ENCODE measurements at regions not wholly inside any gene's neighbourhood (a gene's known extent, or its start where the extent isn't known, plus 50 kb on each side); places are given as distances from the start of the nearest gene placed in this dataset.
"Not testable (repeated sequence)": the region's sequence is repeated elsewhere in the genome, so short reads cannot be mapped to it uniquely, and the experiment has no call there.

DNA sequence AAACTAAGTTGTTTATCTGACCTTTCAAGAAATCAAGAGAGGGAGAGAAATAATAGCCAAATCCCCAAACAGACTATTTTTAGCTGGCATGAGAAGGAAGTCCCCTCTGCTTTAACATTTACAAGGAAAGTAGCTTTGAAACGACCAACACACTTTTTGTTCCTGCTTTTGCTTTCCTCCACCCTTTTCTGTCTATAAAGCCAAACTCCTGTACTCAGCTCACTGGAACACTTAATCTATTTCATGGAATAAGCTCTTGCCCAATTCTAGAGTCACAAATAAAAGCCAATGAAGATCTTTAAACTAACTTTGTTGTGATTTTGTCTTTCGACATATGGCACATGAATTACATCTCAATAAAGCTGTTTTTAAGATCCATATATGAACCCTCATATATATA, 86.8 kb upstream of the CCDC71L start:
- DNase-seq (ENCODE audit: low read depth in 1 of 2, low spot score in 1 of 2), result no peak

GRCh38 chr7:106749165-106749564, 88.2 kb upstream of the CCDC71L start:
- no peak for DNase-seq (ENCODE audit: low read depth in 1 of 2, low spot score in 1 of 2)

DNA sequence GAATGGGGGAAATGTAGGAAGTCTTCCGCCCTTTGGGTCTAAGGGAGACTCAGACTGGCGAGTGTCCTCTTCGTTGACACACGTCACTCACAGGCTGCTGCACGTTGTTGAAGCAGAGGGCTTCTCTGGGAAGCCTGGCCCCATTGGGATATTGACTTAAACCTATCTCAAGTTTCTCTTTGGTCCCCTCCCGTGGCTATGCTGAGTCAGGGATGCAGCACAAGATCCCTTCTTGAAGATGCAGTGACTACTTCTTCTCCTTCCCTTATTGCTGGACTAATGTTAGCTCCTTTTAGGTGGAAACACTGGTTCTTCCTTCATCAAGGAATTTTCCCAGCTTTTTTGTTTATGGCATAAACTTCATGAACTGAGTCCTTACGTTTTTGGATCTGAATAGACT, 89.8 kb upstream of the CCDC71L start:
- no peak for DNase-seq (ENCODE audit: low read depth in 1 of 2, low spot score in 1 of 2)

- no peak for DNase-seq (ENCODE audit: low read depth in 1 of 2, low spot score in 1 of 2)
These were observed 91.4 kb upstream of the CCDC71L start for GRCh38 chr7:106752367-106752766.

- DNase-seq (ENCODE audit: low read depth in 1 of 2, low spot score in 1 of 2), result not testable (repeated sequence)
These were observed 94.1 kb upstream of the CCDC71L start for GRCh38 chr7:106755024-106755423.

DNA sequence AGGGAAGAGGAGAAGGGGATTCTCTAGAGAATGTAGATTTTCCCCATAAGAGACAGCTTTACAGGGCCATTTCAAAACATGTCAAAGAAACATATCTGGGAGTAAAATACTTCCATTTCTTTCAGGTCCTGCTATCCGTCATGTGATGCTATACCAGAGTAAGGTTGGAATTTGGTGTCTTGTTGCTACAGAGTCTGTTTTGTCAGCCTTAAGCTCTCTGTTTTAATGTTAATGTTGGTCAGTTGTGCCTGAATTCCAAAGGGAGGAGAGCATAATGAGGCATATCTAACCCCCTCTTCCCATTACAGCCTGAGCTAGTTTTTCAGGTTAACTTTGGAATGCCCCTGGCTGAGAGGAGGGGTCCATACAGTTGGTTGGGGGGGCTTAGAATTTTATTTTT, 94.7 kb upstream of the CCDC71L start:
- DNase-seq (ENCODE audit: low read depth in 1 of 2, low spot score in 1 of 2), result no peak

DNA sequence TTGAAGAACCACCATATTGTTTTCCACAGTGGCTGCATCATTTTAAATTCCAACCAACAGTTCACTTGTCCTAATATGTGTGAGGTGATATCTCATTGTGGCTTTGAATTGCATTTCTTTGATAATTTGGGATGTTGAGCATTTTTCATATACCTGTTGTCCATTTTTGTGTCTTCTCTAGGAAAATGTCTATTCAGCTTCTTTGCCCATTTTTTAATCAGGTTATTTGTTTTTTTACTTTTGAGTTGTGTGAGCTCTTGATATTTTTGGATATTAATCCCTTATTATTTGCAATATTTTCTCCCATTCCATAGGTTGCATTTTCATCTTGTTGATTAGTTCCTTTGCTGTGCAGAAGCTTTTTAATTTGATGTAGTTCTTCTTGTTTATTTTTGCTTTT, 95.1 kb upstream of the CCDC71L start:
- DNase-seq (ENCODE audit: low read depth in 1 of 2, low spot score in 1 of 2), result no peak

DNA sequence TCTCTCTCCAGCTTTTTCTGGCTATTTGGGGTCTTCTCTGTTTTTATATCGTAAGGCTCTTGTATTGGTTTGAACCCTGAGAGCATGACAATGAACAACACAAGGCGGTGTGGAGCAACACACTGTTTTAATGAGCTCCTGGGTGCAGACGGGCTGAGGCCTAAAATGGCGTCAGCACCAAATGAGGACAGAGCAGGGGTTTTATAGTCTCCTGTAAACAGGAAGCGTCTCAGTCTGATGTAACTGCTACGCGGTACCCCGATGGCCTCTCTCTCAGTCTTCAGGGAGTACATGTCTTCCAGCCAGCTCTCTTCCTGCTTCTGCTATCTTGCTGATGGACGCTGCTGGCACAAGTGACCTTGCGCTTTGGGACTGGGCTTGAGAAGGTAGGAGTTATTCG, 95.9 kb upstream of the CCDC71L start:
- no peak for DNase-seq (ENCODE audit: low read depth in 1 of 2, low spot score in 1 of 2)

- DNase-seq (ENCODE audit: low read depth in 1 of 2, low spot score in 1 of 2), result no peak
These were observed 96.9 kb upstream of the CCDC71L start for GRCh38 chr7:106757846-106758245.

DNA sequence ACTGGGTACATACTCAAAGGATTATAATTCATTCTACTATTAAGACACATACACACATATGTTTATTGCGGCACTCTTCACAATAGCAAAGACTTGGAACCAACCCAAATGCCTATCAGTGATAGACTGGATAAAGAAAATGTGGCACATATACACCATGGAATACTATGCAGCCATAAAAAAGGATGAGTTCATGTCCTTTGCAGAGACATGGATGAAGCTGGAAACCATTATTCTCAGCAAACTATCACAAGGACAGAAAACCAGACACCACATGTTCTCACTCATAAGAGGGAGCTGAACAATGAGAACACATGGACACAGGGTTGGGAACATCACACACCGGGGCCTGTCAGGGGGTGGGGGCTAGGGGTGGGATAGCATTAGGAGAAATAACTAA, 101.9 kb upstream of the CCDC71L start:
- not testable (repeated sequence) for DNase-seq (ENCODE audit: low read depth in 1 of 2, low spot score in 1 of 2)

- no peak for DNase-seq (ENCODE audit: low read depth in 1 of 2, low spot score in 1 of 2)
These were observed 101.4 kb upstream of the PIK3CG start for GRCh38 chr7:106763717-106764116.

- no peak for DNase-seq (ENCODE audit: low read depth in 1 of 2, low spot score in 1 of 2)
These were observed 99.2 kb upstream of the PIK3CG start for GRCh38 chr7:106765727-106766355.

GRCh38 chr7:106766551-106766950, 98.5 kb upstream of the PIK3CG start:
- no peak for DNase-seq (ENCODE audit: low read depth in 1 of 2, low spot score in 1 of 2)

DNA sequence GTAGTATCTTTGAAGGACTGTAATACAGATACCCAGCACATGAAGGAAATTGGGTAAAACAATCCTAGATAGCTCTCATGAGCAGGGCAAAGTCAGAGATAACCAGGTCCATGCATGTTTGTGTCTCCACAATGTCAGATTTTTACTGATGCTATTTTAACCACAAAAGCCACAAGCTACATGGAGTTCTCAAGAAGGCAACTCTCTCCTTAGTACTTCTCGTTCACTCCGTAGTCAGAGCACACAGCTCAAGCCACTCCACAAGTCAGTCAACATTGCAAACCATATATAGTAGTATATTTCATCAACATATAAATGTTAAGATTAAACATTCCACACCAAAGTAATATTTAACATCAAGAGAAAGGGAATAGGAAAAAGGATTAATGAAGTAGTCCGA, 98.0 kb upstream of the PIK3CG start:
- no peak for DNase-seq (ENCODE audit: low read depth in 1 of 2, low spot score in 1 of 2)

DNA sequence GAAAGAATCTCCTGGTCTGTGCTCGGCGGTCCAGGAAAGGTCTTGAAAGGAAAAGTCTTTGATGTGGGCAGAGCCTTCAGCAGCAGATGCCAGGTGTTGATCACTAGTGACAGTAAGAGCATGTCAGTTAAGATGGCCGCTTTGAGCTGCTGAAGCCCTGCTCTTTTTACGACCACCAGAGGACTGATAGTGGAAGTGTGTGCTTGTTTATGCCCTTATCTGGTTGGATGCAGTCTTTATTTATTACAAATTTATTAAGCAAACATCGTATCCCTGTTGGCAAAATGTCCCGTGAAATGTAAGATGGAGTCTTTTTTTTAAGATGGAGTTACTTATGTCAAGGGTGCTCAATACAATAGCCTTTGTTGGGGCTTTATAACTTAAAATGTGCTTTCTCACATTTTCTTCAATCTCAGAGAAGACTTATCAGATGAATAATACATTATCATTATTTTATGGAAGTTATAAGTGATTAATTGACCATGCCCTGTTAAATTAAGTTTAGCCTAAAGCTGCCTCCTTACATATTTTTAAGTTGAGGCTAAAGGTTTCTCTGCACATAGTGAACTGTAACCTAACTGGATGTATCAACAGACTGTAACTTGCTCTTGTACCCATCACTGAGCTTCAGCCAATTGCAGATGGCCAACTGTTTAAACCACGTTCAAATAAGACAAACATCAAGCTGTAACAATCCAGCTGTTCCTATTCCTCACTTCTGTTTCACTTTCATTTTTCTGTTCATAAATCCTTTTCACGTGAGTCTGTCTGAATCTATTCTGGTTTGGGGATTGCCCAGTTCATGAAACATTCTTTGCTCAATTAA, 97.4 kb upstream of the PIK3CG start:
- DNase-seq (ENCODE audit: low read depth in 1 of 2, low spot score in 1 of 2), result no peak

DNA sequence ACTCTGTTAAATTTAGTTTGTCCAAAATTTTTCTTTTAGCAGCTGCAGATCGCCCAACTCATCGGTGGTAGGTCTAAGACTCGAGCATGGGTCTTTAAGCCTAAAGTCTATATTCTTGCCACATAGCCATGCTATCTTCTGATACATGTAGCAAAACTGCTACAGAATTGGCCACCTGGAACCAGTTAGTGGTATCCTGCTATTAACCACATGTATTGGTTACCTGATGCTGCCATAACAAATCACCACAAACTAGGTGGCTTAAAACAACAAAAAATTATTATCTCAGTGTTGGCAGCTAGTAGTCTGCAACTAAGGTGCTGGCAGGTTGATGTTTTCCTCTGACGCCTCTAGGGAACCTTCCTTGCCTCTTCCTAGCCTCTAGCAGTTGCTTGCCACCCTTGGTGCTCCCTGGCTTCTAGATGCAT, 96.7 kb upstream of the PIK3CG start:
- DNase-seq (ENCODE audit: low read depth in 1 of 2, low spot score in 1 of 2), result no peak

DNA sequence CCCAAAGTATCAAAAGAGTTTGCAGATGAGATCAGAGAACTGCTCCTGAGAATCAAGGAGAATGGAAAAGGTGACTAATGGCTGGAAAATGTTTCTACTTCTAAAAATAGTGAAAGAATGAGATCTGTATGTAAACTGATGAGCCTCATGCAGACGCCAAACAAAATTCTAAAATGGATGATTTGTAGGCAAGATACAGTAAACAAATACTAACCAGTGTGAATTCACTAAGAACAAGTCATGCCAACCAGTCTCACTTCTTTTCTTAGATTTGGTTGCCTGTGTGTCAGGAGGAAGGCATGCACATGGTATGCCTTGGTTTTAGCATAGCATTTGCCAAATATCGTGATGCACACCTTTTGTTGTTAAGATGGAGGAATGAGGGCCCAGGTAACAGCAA, 94.9 kb upstream of the PIK3CG start:
- no peak for DNase-seq (ENCODE audit: low read depth in 1 of 2, low spot score in 1 of 2)

- DNase-seq (ENCODE audit: low read depth in 1 of 2, low spot score in 1 of 2), result no peak
These were observed 92.4 kb upstream of the PIK3CG start for GRCh38 chr7:106772655-106773108.

DNA sequence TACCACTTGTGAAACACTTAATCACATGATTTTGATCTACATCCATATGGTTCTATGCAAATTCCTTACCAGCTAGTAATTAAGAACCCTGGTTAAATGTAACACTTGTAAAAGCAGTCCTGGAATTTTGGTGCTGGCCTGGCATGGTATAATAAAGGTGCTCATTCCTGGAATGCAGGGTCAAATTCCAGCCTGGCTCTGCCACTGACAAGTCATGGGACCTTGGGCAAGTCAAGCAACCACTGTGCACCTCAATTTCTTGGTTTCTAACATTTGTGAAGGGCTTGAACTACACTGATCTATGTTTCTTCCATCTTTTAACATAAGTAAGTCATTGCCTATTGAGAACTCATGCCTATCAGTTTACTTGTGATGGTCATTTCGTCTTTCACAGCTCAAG, 91.9 kb upstream of the PIK3CG start:
- no peak for DNase-seq (ENCODE audit: low read depth in 1 of 2, low spot score in 1 of 2)

- DNase-seq (ENCODE audit: low read depth in 1 of 2, low spot score in 1 of 2), result no peak
These were observed 91.4 kb upstream of the PIK3CG start for GRCh38 chr7:106773721-106774120.

DNA sequence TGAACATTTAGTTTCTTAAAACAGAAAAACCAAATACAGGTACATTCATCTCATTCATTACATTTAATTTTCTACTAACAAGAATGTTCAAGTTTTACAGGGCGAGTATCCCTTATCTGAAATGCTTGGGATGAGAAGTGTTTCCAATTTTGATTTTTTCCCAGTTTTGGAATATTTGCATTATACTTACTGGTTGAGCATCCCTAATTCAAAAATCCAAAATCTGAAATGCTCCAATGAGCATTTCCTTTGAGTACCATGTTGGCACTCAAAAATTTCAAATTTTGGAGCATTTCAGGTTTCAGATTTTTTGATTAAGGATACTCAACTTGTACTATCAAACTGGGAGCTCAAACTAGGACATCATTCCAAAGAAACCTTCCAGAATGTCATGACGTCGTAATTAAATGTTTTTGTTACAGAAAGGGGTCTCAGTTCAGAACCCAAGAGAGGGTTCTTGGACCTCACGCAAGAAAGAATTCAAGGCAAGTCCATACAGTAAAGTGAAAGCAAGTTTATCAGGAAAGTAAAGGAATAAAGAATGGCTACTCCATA, 90.8 kb upstream of the PIK3CG start:
- no peak for DNase-seq (ENCODE audit: low read depth in 1 of 2, low spot score in 1 of 2)

DNA sequence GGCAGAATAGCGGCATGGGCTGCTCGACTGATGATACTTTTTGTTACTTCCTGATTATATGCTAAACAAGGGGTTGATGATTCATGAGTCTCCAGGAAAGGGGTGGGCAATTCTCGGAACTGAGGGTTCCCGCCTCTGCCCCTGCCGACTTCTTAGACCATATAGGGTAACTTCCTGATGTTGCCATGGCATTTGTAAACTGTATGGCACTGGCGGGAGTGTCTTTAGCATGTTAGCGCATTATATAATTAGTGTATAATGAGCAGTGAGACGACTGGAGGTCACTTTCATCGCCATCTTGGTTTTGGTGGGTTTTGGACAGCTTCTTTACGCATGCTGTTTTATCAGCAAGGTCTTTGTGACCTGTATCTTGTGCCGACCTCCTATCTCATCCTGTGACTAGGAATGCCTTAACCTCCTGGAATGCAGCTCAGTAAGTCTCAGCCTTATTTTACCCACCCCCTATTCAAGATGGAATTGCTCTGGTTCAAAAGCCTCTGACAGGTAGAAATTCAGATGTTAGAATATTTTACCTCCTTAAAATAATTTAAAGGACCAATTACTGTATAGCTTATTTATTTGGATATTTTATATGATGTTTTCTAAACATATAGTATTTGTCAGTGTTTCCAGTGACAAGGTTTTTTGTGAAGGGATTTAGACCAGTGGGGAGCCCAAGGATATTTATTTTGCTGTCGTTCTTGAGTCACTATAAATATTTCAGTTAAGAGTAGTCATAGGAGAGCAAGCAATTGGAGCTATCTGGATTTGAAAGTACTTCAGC, 90.1 kb upstream of the PIK3CG start:
- no peak for DNase-seq (ENCODE audit: low read depth in 1 of 2, low spot score in 1 of 2)

All from stimulated activated CD4-positive, alpha-beta T cell treated with anti-CD3 and anti-CD28 coated beads, Interleukin-15, amount 100 ng/mL, for 1 hour (primary cell).